Activated naive CD4-positive, alpha-beta T cell treated with anti-CD3 and anti-CD28 coated beads, Interleukin-2, amount 10 ng/mL, durations not matched to agents 7 days and 5 days (primary cell): ENCODE measurements at regions not wholly inside any gene's neighbourhood (a gene's known extent, or its start where the extent isn't known, plus 50 kb on each side); places are given as distances from the start of the nearest gene placed in this dataset.
A peak's percentile ranks its signal among the peaks of the same experiment; 100 is the strongest.
"Not testable (repeated sequence)": the region's sequence is repeated elsewhere in the genome, so short reads cannot be mapped to it uniquely, and the experiment has no call there.

ENCODE experiments used
- CTCF ChIA-PET: fragments of 350-600 bp; sonication (Branson Sonifier 250); formaldehyde crosslinking; loops from one replicate; lab custom pipeline; 2021; ENCODE audit warnings: antibody characterized with exemption; lab: Charles Lee
- DNase-seq: peaks from one replicate; pipeline ENCODE4 v3.0.0-alpha.2; 2020
- H3K27ac Mint-ChIP-seq: one replicate; pipeline ENCODE4 v1.8.0; 2021; ENCODE audit warnings: mild to moderate bottlenecking, moderate library complexity, mixed read lengths
- H3K27me3 Mint-ChIP-seq: one replicate; pipeline ENCODE4 v1.8.0; 2021; ENCODE audit warnings: mild to moderate bottlenecking, mixed read lengths
- H3K36me3 Mint-ChIP-seq: one replicate; pipeline ENCODE4 v1.8.0; 2021; ENCODE audit warnings: mixed read lengths
- H3K4me1 Mint-ChIP-seq: one replicate; pipeline ENCODE4 v1.8.0; 2021; ENCODE audit warnings: mixed read lengths
- H3K4me3 Mint-ChIP-seq: one replicate; pipeline ENCODE4 v1.8.0; 2021; ENCODE audit warnings: mild to moderate bottlenecking, moderate library complexity, mixed read lengths
- H3K9me3 Mint-ChIP-seq: one replicate; pipeline ENCODE4 v1.8.0; 2021; ENCODE audit warnings: mixed read lengths

DNA sequence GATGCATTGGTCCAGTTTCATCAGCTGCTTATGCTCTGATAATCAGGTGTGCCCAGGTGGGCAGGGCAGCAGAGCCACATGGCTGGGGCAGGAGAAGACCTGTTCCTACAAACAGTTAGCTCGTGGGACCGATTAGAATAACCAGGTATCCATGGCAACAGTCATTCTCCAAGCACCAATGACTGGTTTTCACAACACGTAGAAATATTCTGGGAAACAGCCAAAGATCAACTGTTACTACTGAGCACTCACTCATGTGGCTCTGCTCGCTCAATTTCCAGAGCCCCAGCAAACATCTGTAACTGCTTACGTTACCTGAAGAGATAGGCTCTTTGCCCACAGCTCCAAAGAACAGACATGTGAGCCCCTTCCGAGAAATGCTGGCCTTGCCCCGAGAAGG is 302.0 kb downstream of the AGTPBP1 start:
- CTCF ChIA-PET, result no interaction called here
- DNase-seq, result no peak
- Mint-ChIP-seq H3K9me3 (no peaks in the 10 kb centered on the region), H3K27me3 (no peaks in the 10 kb centered on the region), H3K4me1 (no peaks in the 10 kb centered on the region), H3K27ac (no peak overlapping the region), H3K36me3 (no peaks in the 10 kb centered on the region), H3K4me3 (no peak overlapping the region)

DNA sequence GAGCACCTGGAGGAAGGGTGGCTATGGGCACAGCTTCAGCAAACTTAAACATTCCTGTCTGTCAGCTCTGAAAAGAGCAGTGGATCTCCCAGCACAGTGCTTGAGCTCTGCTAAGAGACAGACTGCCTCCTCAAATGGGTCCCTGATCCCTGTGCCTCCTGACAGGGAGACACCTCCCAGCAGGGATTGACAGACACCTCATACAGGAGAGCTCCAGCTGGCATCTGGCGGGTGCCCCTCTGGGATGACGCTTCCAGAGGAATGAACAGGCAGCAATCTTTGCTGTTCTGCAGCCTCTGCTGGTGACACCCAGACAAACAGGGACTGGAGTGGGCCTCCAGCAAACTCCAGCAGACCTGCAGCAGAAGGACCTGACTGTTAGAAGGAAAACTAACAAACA is 307.8 kb downstream of the AGTPBP1 start:
- H3K36me3 Mint-ChIP-seq, CTCF ChIA-PET, H3K9me3 Mint-ChIP-seq, H3K4me1 Mint-ChIP-seq, H3K27me3 Mint-ChIP-seq, H3K27ac Mint-ChIP-seq, H3K4me3 Mint-ChIP-seq, DNase-seq: not testable (repeated sequence)

DNA sequence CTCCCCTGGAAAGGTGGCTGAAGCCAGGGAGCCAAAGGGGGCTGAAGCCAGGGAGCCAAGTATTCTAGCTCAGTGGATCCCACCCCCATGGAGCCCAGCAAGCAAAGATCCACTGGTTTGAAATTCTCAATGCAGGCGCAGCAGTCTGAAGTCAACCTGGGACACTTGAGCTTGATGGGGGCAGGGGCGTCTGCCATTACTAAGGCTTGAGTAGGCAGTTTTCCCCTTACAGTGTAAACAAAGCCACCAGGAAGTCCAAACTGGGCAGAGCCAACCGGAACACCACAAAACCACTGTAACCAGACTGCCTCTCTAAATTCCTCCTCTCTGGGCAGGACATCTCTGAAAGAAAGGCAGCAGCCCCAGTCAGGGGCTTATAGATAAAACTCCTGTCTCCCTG is 308.2 kb downstream of the AGTPBP1 start:
- H3K27me3 Mint-ChIP-seq, DNase-seq, CTCF ChIA-PET, H3K27ac Mint-ChIP-seq, H3K9me3 Mint-ChIP-seq, H3K4me1 Mint-ChIP-seq, H3K36me3 Mint-ChIP-seq, H3K4me3 Mint-ChIP-seq: not testable (repeated sequence)

DNA sequence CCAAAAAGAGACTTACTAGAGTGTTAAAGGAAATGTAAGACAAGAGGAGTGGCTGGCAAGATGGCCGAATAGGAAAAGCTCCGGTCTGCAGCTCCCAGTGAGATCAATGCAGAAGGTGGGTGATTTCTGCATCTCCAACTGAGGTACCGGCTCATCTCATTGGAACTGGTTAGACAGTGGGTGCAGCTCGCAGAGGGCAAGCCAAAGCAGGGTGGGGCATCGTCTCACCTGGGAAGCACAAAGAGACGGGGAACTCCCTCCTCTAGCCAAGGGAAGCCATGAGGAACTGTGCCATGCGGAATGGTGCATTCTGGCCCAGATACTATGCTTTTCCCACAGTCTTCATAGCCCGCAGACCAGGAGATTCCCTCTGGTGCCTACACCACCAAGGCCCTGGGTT is 308.7 kb downstream of the AGTPBP1 start:
- Mint-ChIP-seq H3K36me3 (no peaks in the 10 kb centered on the region), H3K27me3 (peaks cover 3% of the 10 kb centered on the region), H3K27ac (no peak overlapping the region), H3K4me1 (no peaks in the 10 kb centered on the region), H3K9me3 (no peaks in the 10 kb centered on the region), H3K4me3 (no peak overlapping the region)
- CTCF ChIA-PET, result interaction anchor here (1.8 kb wide), 1 partner anchor 177 kb away, joined by 4 read pairs; no protein-coding TSS in a partner anchor
- no peak for DNase-seq

DNA sequence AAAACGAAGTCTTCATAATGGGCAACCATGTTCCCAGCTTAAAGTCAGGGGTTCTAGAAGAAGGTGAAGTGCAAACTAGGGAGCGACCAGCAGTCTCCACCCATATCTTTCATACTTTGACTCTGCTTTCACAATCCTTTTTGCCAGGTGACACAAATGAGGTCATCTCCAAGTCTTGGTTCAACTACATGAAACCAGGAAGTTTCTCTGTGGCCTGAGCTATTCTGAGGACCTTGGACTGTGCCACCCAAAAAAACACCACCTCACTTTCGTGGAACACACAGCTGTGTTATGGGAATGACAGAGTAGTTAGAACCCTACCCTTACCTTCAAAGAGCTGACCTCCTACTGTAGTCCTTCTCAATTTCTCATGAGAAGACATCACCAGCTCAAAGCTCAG is 309.2 kb downstream of the AGTPBP1 start:
- Mint-ChIP-seq H3K4me3 (no peak overlapping the region), H3K27me3 (peaks cover 3% of the 10 kb centered on the region), H3K27ac (no peak overlapping the region), H3K9me3 (no peaks in the 10 kb centered on the region), H3K36me3 (no peaks in the 10 kb centered on the region), H3K4me1 (no peaks in the 10 kb centered on the region)
- no peak for DNase-seq
- CTCF ChIA-PET, result interaction anchor here (1.8 kb wide), 1 partner anchor 178 kb away, joined by 4 read pairs; no protein-coding TSS in a partner anchor

DNA sequence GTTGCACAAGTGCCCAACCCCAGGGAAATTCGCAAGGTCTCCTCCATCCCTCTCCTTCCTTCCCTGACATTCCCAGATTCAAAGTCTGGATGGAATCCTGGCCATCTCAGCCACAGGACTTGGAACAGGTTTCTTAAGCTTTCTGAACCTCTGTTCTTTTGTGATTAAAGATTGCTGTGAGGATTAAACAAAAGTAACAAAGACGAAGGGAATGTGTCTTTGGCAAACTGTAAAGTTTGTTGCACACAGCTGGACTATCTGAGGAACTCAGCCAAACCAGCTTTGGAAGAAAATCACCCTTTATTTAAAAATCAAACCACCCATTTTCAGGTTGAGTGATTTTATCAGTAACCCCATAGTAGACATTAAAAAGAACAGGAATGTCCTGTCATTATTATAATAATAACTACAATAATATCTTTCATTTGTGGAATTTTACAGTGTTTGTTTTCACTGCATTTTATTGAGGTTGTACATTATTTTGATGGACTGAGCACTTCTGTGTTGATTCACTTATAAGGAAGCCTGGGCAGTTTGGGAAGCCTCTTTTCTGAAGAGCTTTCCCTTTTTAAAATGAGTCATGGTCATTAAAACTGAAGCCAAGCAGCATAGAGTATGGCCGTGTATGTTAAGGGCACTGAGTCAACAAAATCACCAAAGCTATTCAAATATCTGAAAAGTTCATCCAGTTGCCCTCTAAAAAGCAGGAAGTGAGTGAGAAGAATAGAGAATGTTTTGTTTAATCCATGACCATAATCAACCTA is 310.2 kb downstream of the AGTPBP1 start:
- Mint-ChIP-seq H3K9me3 (no peaks in the 10 kb centered on the region), H3K4me3 (no peak overlapping the region), H3K36me3 (no peaks in the 10 kb centered on the region), H3K4me1 (no peaks in the 10 kb centered on the region), H3K27me3 (peaks cover 3% of the 10 kb centered on the region), H3K27ac (no peak overlapping the region)
- CTCF ChIA-PET, result interaction anchor here (1.8 kb wide), 1 partner anchor 179 kb away, joined by 4 read pairs; no protein-coding TSS in a partner anchor
- DNase-seq, result no peak

DNA sequence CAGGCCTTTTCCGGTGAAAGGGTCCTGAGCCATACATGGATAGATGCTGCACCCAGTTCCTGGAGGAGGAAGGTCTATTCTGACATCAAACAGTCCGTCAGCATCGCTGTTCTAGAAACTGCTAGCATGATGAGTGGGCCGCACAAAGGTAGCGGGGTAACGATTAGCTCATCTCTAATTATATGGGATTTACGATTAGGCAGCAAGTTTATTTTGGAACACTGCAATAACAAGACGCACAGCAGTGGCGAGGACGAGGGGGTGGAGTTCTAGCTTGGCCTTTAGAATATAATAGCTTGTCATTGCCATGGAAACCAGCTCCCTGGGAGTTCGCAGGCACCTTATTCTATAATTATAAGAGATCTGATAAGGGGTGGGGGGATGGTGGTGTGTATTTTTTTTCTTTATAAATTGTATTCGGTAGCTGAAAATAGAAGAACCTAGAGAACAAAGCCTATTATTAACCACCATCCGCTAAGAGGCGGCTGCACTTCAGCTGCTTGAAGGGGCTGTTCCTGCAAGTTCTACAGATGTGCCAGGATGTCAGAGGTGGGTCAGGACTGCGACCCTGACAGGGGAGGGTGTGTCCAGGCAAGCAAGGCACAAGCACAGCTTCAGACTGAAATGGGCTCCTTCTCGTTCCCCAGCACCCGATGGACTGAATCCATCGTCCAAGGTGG is 311.0 kb downstream of the AGTPBP1 start:
- no peak overlapping the region for H3K4me3 Mint-ChIP-seq
- H3K36me3 Mint-ChIP-seq, result no peaks in the 10 kb centered on the region
- DNase-seq, result no peak
- H3K9me3 Mint-ChIP-seq, result no peaks in the 10 kb centered on the region
- CTCF ChIA-PET, result no interaction called here
- H3K4me1 Mint-ChIP-seq, result no peaks in the 10 kb centered on the region
- H3K27me3 Mint-ChIP-seq, result peaks cover 3% of the 10 kb centered on the region
- H3K27ac Mint-ChIP-seq, result no peak overlapping the region

DNA sequence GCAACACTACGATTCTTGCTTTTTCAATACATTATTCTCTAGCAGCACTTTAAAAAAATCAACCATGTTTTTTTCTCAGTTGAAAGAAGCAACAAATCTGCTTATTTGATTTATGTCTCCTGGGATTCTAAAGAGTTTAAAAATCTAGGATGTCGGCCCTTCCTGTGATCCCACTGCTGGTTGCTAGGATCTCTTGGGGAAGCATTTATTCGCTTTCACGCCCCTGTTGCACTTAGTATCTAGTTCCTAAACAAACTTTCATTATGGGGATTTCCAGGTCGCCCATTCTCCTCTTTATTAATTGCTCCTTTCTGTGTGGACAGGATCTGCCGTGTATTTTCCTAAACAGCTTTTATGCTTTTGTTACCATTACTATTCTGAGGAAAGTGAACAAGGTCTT is 313.5 kb downstream of the AGTPBP1 start:
- H3K27me3 Mint-ChIP-seq, result no peaks in the 10 kb centered on the region
- CTCF ChIA-PET, result no interaction called here

DNA sequence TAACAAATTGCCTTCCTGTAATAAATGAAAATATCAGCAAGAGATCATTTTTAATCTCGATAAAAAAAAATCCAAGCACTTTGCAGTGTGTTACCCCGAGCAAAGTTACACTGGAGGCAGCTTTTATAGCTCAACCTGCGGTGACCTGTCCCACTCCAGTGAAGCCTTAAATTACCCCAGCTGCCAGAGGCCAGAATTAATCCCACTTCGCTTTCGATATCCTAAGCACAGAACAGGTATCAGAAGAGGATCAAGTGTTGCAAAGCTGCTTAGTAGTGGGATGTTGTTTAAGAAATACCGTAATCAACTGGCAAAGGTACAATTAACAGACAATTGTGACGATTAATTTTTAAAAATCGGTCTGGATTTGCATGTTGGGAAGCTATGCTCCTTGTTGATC is 314.0 kb downstream of the AGTPBP1 start:
- Mint-ChIP-seq H3K27ac (no peak overlapping the region), H3K9me3 (no peaks in the 10 kb centered on the region), H3K27me3 (no peaks in the 10 kb centered on the region), H3K36me3 (no peaks in the 10 kb centered on the region), H3K4me3 (no peak overlapping the region), H3K4me1 (no peaks in the 10 kb centered on the region)
- DNase-seq, result no peak
- CTCF ChIA-PET, result no interaction called here

More for the DNA sequence above, 313.5 kb downstream of the AGTPBP1 start:
- Mint-ChIP-seq H3K36me3 (no peaks in the 10 kb centered on the region), H3K27ac (no peak overlapping the region), H3K9me3 (no peaks in the 10 kb centered on the region), H3K4me1 (no peaks in the 10 kb centered on the region), H3K4me3 (no peak overlapping the region)
- no peak for DNase-seq

DNA sequence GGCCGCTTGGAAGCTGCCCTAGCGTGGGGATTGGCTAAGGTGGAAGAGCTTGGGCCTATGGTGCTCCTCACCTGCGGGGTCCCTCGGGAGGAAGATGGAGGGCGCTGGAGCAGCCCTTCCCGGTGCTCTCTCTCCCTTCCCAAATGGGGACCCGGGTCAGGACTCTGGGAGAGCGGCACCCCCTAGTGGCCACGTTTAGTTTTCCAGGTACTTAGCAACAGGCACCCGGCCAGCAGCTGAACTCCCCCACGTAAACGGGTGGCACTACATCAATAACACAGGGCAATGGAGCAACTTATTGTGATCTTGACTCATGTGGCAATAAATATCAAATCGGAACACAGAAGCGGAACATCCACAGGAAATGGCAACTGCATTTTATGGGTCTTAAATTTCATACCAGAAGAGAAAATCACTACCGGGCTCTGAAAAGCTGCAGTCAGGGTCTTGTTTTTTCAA is 316.6 kb downstream of the AGTPBP1 start:
- Mint-ChIP-seq H3K4me3 (no peak overlapping the region), H3K27ac (no peak overlapping the region), H3K27me3 (no peaks in the 10 kb centered on the region)

DNA sequence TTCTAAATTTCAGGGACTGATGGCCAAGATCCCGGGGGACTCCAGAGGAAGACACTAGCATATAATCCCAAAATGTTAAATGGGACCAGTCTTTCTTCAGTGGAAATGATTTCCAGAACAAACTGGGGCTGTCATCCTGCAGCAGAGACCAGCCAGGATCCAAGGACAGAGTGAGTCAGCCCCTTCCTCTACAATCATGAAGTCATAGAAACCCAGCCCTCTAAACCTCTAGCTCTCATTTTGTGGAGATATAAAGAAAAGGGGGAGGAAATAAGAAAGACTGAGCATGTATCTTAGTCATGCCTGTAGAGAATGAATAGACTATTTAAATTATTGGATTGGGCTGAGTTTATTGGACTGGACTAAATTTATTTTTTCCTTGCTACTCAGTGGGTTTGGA is 318.3 kb downstream of the AGTPBP1 start:
- Mint-ChIP-seq H3K27me3 (no peaks in the 10 kb centered on the region), H3K9me3 (no peaks in the 10 kb centered on the region), H3K4me1 (peaks cover 4% of the 10 kb centered on the region), H3K27ac (no peak overlapping the region), H3K36me3 (no peaks in the 10 kb centered on the region), H3K4me3 (no peak overlapping the region)
- DNase-seq, result no peak
- CTCF ChIA-PET, result no interaction called here

More for the DNA sequence above, 316.6 kb downstream of the AGTPBP1 start:
- CTCF ChIA-PET, result interaction anchor here (0.8 to 1.6 kb wide), 5 partner anchors 225 to 1029 kb away, joined by 3 to 7 read pairs (median 3); no protein-coding TSS in a partner anchor
- Mint-ChIP-seq H3K9me3 (no peaks in the 10 kb centered on the region), H3K4me1 (peaks cover 4% of the 10 kb centered on the region), H3K36me3 (no peaks in the 10 kb centered on the region)
- peak; percentile 65 for DNase-seq

DNA sequence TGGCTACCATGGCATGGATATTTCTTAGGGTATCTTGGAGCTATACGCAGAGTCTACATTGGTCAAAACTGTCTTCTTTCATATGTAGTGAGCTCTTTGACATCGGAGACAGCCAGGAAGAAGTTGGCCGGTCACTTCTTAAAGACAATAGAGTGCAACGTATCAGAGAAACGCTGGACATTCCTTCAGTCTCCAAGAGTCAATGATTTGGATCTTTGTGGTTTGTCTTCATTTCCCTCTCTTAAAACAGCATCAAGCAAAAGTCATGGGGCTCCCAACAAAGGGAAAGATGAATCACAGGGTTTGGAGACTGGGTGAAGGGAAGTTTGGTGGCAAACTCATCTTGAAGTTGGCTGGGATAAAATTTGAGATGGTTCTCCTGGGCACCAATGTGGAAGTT is 320.1 kb downstream of the AGTPBP1 start:
- Mint-ChIP-seq H3K4me1 (peaks cover 4% of the 10 kb centered on the region), H3K27ac (no peak overlapping the region), H3K27me3 (no peaks in the 10 kb centered on the region), H3K4me3 (no peak overlapping the region), H3K9me3 (no peaks in the 10 kb centered on the region), H3K36me3 (no peaks in the 10 kb centered on the region)
- no peak for DNase-seq
- CTCF ChIA-PET, result interaction anchor here (1.2 kb wide), 1 partner anchor 188 kb away, joined by 3 read pairs; no protein-coding TSS in a partner anchor

DNA sequence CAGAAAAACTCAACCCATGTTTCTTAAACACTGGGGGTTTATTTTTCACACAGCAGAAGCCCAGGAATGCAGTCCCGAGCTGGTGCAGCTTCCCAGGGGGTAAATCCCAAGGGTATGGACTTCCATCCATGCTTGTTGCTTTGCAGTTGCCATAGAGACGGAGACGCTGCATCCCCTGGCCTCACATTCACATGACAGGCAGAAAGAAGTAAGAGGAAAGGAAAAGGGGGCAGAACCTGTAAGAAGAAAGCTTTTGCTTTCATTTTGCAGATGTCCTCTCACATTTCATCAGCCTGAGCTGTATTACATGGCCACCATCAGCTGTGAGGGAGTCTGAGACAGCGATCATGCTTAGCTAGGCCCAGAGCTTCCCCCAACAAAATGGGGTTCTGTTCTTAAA is 321.0 kb downstream of the AGTPBP1 start:
- Mint-ChIP-seq H3K36me3 (no peaks in the 10 kb centered on the region), H3K27ac (no peak overlapping the region), H3K4me3 (no peak overlapping the region), H3K4me1 (peaks cover 4% of the 10 kb centered on the region), H3K9me3 (no peaks in the 10 kb centered on the region), H3K27me3 (no peaks in the 10 kb centered on the region)
- DNase-seq, result no peak
- CTCF ChIA-PET, result no interaction called here

DNA sequence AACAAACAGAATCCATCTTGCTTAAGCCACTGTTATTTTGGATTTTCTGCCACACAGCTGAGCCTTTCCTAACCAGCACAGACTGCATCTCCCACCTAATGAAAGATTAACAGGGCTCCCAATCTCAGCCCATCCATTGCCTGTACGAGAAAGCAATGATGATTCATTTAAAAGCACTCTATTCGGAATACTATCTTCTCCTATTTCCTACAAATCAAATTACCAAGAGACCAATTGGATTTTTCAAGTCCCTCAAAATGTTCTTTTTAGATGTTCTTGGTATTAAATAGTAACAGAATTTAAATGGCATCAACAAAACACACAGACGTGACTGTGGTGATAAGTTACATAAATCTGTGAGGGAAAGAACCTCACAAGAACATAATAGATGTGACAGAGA is 324.1 kb downstream of the AGTPBP1 start:
- H3K36me3 Mint-ChIP-seq, result no peaks in the 10 kb centered on the region
- no peak overlapping the region for H3K4me3 Mint-ChIP-seq
- H3K4me1 Mint-ChIP-seq, result peaks cover 4% of the 10 kb centered on the region
- no peaks in the 10 kb centered on the region for H3K27me3 Mint-ChIP-seq
- CTCF ChIA-PET, result no interaction called here
- no peak overlapping the region for H3K27ac Mint-ChIP-seq
- no peaks in the 10 kb centered on the region for H3K9me3 Mint-ChIP-seq
- no peak for DNase-seq

DNA sequence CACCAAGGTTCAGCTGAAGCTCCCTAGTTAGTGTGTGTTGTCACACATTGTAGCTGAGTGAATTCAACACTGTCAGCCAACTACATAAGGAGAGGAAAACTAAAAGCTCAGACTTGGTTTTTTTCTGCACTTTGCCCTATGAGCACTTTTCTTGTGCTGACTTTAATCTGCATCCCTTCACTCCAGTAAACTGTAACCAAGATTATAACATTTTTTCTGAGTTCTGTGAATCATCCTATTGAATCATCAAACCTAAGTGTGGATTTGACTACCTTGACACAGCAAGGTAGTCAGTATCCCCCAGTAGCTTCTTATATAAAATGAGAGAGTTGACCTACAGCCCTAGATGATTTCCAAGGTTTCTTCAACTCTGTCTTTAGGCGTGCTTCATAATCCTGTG is 325.0 kb downstream of the AGTPBP1 start:
- no peaks in the 10 kb centered on the region for H3K27me3 Mint-ChIP-seq
- H3K4me3 Mint-ChIP-seq, result no peak overlapping the region
- no peaks in the 10 kb centered on the region for H3K9me3 Mint-ChIP-seq
- no peak overlapping the region for H3K27ac Mint-ChIP-seq
- CTCF ChIA-PET, result no interaction called here
- H3K36me3 Mint-ChIP-seq, result no peaks in the 10 kb centered on the region
- H3K4me1 Mint-ChIP-seq, result peaks cover 4% of the 10 kb centered on the region
- DNase-seq, result no peak
